ENCODE measurements at regions not wholly inside any gene's neighbourhood (a gene's known extent, or its start where the extent isn't known, plus 50 kb on each side); places are given as distances from the start of the nearest gene placed in this dataset.

GRCh38 chr5:130502702-130503101 is 598.4 kb downstream of the CHSY3 start:
- TF ChIP-seq CTCF (IDR thresholded peaks at IDR 0.05; ENCODE audit: low read length): no peak
- no peak for TF ChIP-seq EZH2 (IDR thresholded peaks at IDR 0.05; ENCODE audit: borderline replicate concordance, low read length)
